NCI-H2227 treated with DMSO at 0.1 percent for 48 hours (cell line): ENCODE measurements at regions not wholly inside any gene's neighbourhood (a gene's known extent, or its start where the extent isn't known, plus 50 kb on each side); places are given as distances from the start of the nearest gene placed in this dataset.

ENCODE experiments used
- DNase-seq: peaks from one replicate; lab custom pipeline; 2025; lab: John Stamatoyannopoulos, UW

GRCh38 chr13:80033951-80034350 is 307.0 kb downstream of the SPRY2 start:
- DNase-seq, result no peak

GRCh38 chr13:80033286-80033685 is 307.6 kb downstream of the SPRY2 start:
- DNase-seq, result no peak

GRCh38 chr13:80030491-80030890 is 310.4 kb downstream of the SPRY2 start:
- DNase-seq, result no peak

- DNase-seq, result no peak
Measured at GRCh38 chr13:80029170-80029569, 311.8 kb downstream of the SPRY2 start.

GRCh38 chr13:80022146-80022545 is 318.8 kb downstream of the SPRY2 start:
- DNase-seq, result peak; percentile 1

GRCh38 chr13:80012251-80012650 is 328.7 kb downstream of the SPRY2 start:
- DNase-seq, result no peak

GRCh38 chr13:80011448-80012212 is 329.3 kb downstream of the SPRY2 start:
- DNase-seq, result no peak

- no peak for DNase-seq
Measured at GRCh38 chr13:80010846-80011245, 330.1 kb downstream of the SPRY2 start.

- DNase-seq, result no peak
Measured at GRCh38 chr13:80010286-80010831, 330.6 kb downstream of the SPRY2 start.

- no peak for DNase-seq
Measured at GRCh38 chr13:80009760-80010159, 331.2 kb downstream of the SPRY2 start.

- no peak for DNase-seq
Measured at GRCh38 chr13:80006940-80007339, 334.0 kb downstream of the SPRY2 start.

GRCh38 chr13:80001510-80001842 is 339.4 kb downstream of the SPRY2 start:
- DNase-seq, result no peak

GRCh38 chr13:80000684-80001509 is 340.0 kb downstream of the SPRY2 start:
- no peak for DNase-seq

GRCh38 chr13:79999601-80000000 is 341.3 kb downstream of the SPRY2 start:
- DNase-seq, result no peak

GRCh38 chr13:79998381-79998880 is 342.5 kb downstream of the SPRY2 start:
- no peak for DNase-seq

GRCh38 chr13:79997244-79997643 is 343.7 kb downstream of the SPRY2 start:
- DNase-seq, result no peak

- DNase-seq, result no peak
Measured at GRCh38 chr13:79995334-79995733, 345.6 kb downstream of the SPRY2 start.

GRCh38 chr13:79992111-79992510 is 348.8 kb downstream of the SPRY2 start:
- no peak for DNase-seq

- DNase-seq, result no peak
Measured at GRCh38 chr13:79990048-79990447, 350.9 kb downstream of the SPRY2 start.

- DNase-seq, result no peak
Measured at GRCh38 chr13:79989217-79989661, 351.7 kb downstream of the SPRY2 start.

GRCh38 chr13:79988573-79988972 is 352.4 kb downstream of the SPRY2 start:
- DNase-seq, result no peak

- no peak for DNase-seq
Measured at GRCh38 chr13:79987761-79988160, 353.2 kb downstream of the SPRY2 start.

GRCh38 chr13:79987323-79987722 is 353.6 kb downstream of the SPRY2 start:
- DNase-seq, result no peak
